ENCODE measurements at regions not wholly inside any gene's neighbourhood (a gene's known extent, or its start where the extent isn't known, plus 50 kb on each side); places are given as distances from the start of the nearest gene placed in this dataset.

GRCh38 chr20:52828199-52828598, 144.0 kb upstream of the TSHZ2 start:
- TF ChIP-seq POLR2A (IDR thresholded peaks at IDR 0.05; ENCODE audit: low read depth) (no peak), EP300 (IDR thresholded peaks at IDR 0.05) (no peak)
- TF ChIP-seq, protein P1, sequence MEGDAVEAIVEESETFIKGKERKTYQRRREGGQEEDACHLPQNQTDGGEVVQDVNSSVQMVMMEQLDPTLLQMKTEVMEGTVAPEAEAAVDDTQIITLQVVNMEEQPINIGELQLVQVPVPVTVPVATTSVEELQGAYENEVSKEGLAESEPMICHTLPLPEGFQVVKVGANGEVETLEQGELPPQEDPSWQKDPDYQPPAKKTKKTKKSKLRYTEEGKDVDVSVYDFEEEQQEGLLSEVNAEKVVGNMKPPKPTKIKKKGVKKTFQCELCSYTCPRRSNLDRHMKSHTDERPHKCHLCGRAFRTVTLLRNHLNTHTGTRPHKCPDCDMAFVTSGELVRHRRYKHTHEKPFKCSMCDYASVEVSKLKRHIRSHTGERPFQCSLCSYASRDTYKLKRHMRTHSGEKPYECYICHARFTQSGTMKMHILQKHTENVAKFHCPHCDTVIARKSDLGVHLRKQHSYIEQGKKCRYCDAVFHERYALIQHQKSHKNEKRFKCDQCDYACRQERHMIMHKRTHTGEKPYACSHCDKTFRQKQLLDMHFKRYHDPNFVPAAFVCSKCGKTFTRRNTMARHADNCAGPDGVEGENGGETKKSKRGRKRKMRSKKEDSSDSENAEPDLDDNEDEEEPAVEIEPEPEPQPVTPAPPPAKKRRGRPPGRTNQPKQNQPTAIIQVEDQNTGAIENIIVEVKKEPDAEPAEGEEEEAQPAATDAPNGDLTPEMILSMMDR (IDR thresholded peaks at IDR 0.05), result no peak
- H3K36me3 ChIP-seq, result no peaks in the 10 kb centered on the region
- 74% methylated on average over 1 of the region's 1 CpG for WGBS
- no peaks in the 10 kb centered on the region for H3K27me3 ChIP-seq
- peaks cover 0 to 17% (median 14%) of the 10 kb centered on the region in 4 donors for H3K9me3 ChIP-seq
- no peak overlapping the region for H3K27ac ChIP-seq (replicated peaks in 1 of 4)
- H3K4me3 ChIP-seq, result no peak overlapping the region
- no peaks in the 10 kb centered on the region for H3K4me1 ChIP-seq
- intact Hi-C loops (cut with DNase I), result no loop called here
- DNase-seq (ENCODE audit: extremely low spot score), result no peak

DNA sequence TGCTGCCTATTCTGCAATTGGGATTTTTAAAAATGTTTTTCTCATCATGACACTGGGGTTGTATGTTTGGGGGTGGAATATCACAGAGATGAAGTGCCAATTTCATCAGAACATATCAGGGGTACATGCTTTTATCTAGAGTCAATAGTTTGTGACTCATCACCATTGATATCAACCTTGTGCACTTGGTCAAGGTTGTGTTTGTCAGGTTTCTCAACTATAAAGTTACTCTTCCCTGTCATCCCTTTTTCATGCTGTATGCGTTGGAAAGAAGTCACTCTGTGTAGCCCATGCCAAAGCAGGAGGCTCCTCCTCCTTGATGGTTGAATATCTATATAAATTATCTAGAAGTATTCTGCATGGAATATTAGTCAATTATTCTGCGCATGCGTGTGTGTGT, 145.4 kb upstream of the TSHZ2 start:
- Histone ChIP-seq H3K27me3 (no peaks in the 10 kb centered on the region), H3K4me1 (no peaks in the 10 kb centered on the region), H3K4me3 (no peak overlapping the region), H3K9me3 (peaks cover 0 to 17% (median 14%) of the 10 kb centered on the region in 4 donors), H3K36me3 (no peaks in the 10 kb centered on the region), H3K27ac (replicated peaks in 1 of 4) (no peak overlapping the region)
- intact Hi-C loops (cut with DNase I), result no loop called here
- whole genome bisulfite sequencing, result 95% methylated on average over 3 of the region's 3 CpGs
- TF ChIP-seq POLR2AphosphoS5 (IDR thresholded peaks at IDR 0.05), result no peak
- TF ChIP-seq EP300 (IDR thresholded peaks at IDR 0.05), result no peak
- TF ChIP-seq, protein P1 (IDR thresholded peaks at IDR 0.05), result no peak
- TF ChIP-seq POLR2A (IDR thresholded peaks at IDR 0.05; ENCODE audit: low read depth), result no peak
- no peak for DNase-seq (ENCODE audit: extremely low spot score)

DNA sequence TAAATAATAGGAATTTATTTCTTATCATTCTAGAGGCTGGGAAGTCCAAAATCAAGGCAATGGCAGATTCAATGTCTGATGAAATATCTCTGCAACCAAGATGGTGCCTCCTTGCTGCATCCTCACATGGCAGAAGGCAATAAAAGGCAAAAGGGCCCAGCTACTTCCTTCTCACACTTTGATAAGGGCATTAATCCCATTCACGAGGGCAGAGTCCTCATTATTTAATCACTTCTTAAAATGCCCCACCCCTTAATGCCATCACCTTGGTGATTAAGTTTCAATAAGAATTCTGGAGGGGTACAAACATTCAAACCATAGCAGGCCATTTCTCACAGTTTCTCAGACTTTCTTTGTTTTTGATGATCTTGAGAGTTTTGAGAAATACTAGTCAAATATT, 145.8 kb upstream of the TSHZ2 start:
- 89% methylated on average over 1 of the region's 1 CpG for WGBS
- H3K27me3 ChIP-seq, result no peaks in the 10 kb centered on the region
- DNase-seq (ENCODE audit: extremely low spot score), result no peak
- H3K4me3 ChIP-seq, result no peak overlapping the region
- H3K4me1 ChIP-seq, result no peaks in the 10 kb centered on the region
- intact Hi-C loops (cut with DNase I), result no loop called here
- TF ChIP-seq, protein P1 (IDR thresholded peaks at IDR 0.05), result no peak
- TF ChIP-seq POLR2A (IDR thresholded peaks at IDR 0.05; ENCODE audit: low read depth) (no peak), POLR2AphosphoS5 (IDR thresholded peaks at IDR 0.05) (no peak), EP300 (IDR thresholded peaks at IDR 0.05) (no peak)
- H3K9me3 ChIP-seq, result peaks cover 0 to 17% (median 14%) of the 10 kb centered on the region in 4 donors
- H3K36me3 ChIP-seq, result no peaks in the 10 kb centered on the region
- H3K27ac ChIP-seq (replicated peaks in 1 of 4), result no peak overlapping the region

- TF ChIP-seq, protein P1 (IDR thresholded peaks at IDR 0.05), result no peak
- TF ChIP-seq EP300 (IDR thresholded peaks at IDR 0.05) (no peak), POLR2AphosphoS5 (IDR thresholded peaks at IDR 0.05) (no peak), POLR2A (IDR thresholded peaks at IDR 0.05; ENCODE audit: low read depth) (no peak)
- WGBS, result 84% methylated on average over 13 of the region's 13 CpGs
- no peaks in the 10 kb centered on the region for H3K4me1 ChIP-seq
- no peaks in the 10 kb centered on the region for H3K36me3 ChIP-seq
- no peaks in the 10 kb centered on the region for H3K27me3 ChIP-seq
- no peak overlapping the region for H3K4me3 ChIP-seq
- H3K27ac ChIP-seq (replicated peaks in 1 of 4), result no peak overlapping the region
- intact Hi-C loops (cut with DNase I), result no loop called here
- no peak for DNase-seq (ENCODE audit: extremely low spot score)
- peaks cover 0 to 11% (median 5%) of the 10 kb centered on the region in 4 donors for H3K9me3 ChIP-seq
Observed at GRCh38 chr20:52824494-52825216, 147.5 kb upstream of the TSHZ2 start.

DNA sequence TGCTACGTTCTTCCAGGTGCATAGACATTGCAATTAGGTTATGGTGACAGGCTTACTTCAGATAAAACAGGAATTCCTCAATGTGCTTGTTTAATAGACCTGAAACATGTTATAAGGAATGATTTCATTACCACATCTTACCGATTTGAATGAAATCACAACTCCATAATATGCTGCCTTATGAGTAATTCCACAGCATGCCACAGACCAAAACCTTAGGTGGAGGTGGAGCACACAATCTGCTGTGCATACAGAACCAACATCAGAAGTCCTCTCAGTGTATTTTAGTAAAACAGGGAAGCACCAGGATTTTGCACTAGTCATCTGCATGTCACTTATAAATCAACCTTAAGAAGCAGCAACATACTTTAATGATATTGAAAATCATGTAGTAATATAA, 148.9 kb upstream of the TSHZ2 start:
- peaks cover 0 to 11% (median 0%) of the 10 kb centered on the region in 4 donors for H3K9me3 ChIP-seq

More for the DNA sequence above, 148.9 kb upstream of the TSHZ2 start:
- no peak for DNase-seq (ENCODE audit: extremely low spot score)
- Histone ChIP-seq H3K4me1 (no peaks in the 10 kb centered on the region), H3K27ac (replicated peaks in 1 of 4) (no peak overlapping the region), H3K4me3 (no peak overlapping the region), H3K27me3 (no peaks in the 10 kb centered on the region), H3K36me3 (no peaks in the 10 kb centered on the region)
- TF ChIP-seq, protein P1 (IDR thresholded peaks at IDR 0.05), result no peak
- TF ChIP-seq EP300 (IDR thresholded peaks at IDR 0.05) (no peak), POLR2A (IDR thresholded peaks at IDR 0.05; ENCODE audit: low read depth) (no peak), POLR2AphosphoS5 (IDR thresholded peaks at IDR 0.05) (no peak)
- intact Hi-C loops (cut with DNase I), result no loop called here
- 83% methylated on average over 2 of the region's 2 CpGs for WGBS

Measured in esophagus muscularis mucosa (tissue), 4 donors.